ENCODE measurements at regions not wholly inside any gene's neighbourhood (a gene's known extent, or its start where the extent isn't known, plus 50 kb on each side); places are given as distances from the start of the nearest gene placed in this dataset.

- H3K4me1 ChIP-seq (ENCODE audit: insufficient read depth, low read length) = no peaks in the 10 kb centered on the region
- H3K27ac ChIP-seq (ENCODE audit: insufficient read length, low read depth, low read length) = no peak overlapping the region
- no peaks in the 10 kb centered on the region; the same call in 1 of the 2 replicates for H3K79me2 ChIP-seq (ENCODE audit: insufficient read depth, low read length)
- no CpG with 5 or more reads among the region's 4 CpGs for whole genome bisulfite sequencing (ENCODE audit: extremely low coverage, insufficient read length, low lambda C conversion rate)
- no peaks in the 10 kb centered on the region for H3K9me3 ChIP-seq (ENCODE audit: control insufficient read depth, low read depth, low read length)
- no peak for TF ChIP-seq CTCF (conservative IDR thresholded peaks at IDR 0.05)
- H2AFZ ChIP-seq (ENCODE audit: low read length) = no peak overlapping the region
- no peak overlapping the region for H2BK12ac ChIP-seq (ENCODE audit: insufficient read length, low read depth, low read length)
- H2AK5ac ChIP-seq (ENCODE audit: insufficient read length, low read length) = no peak overlapping the region
- H3K9ac ChIP-seq (ENCODE audit: extremely low read depth, insufficient read length, low read length) = no peak overlapping the region
- no peak overlapping the region for H3K4me2 ChIP-seq (ENCODE audit: insufficient read depth, insufficient read length, low read length)
- no peaks in the 10 kb centered on the region for H3K27me3 ChIP-seq (ENCODE audit: insufficient read depth, low read length)
- no peak overlapping the region for H4K8ac ChIP-seq (replicated peaks; ENCODE audit: insufficient read length, low read depth, low read length)
- peaks cover 0 to 6% (median 1%) of the 10 kb centered on the region in 3 experiments; a peak in 3 of 7 replicates for H3K36me3 Mint-ChIP-seq (ENCODE audit: insufficient read depth in 1 of 3, low read depth in 3 of 3)
- H3K27ac Mint-ChIP-seq = no peak overlapping the region
- no peaks in the 10 kb centered on the region for H3K27me3 Mint-ChIP-seq (ENCODE audit: low read depth)
- H4K20me1 ChIP-seq (ENCODE audit: control insufficient read depth, insufficient read depth, insufficient read length) = no peaks in the 10 kb centered on the region
- DNase-seq = no peak
- no peak overlapping the region for H3K4ac ChIP-seq (ENCODE audit: low read depth, low read length)
- H3K18ac ChIP-seq (ENCODE audit: insufficient read length, low read depth, low read length) = no peak overlapping the region
- H2BK5ac ChIP-seq (ENCODE audit: insufficient read length, low read length) = no peak overlapping the region
- H3K4me1 Mint-ChIP-seq = no peaks in the 10 kb centered on the region; a peak in 1 of 4 replicates
- no peak overlapping the region for H4K91ac ChIP-seq (ENCODE audit: insufficient read length, low read depth, low read length)
- no peak overlapping the region for H3K14ac ChIP-seq (ENCODE audit: insufficient read depth, low read length)
- peaks cover 3 to 4% of the 10 kb centered on the region in 2 experiments; a peak in 4 of 5 replicates for H3K9me3 Mint-ChIP-seq
- H3K4me3 Mint-ChIP-seq = no peak overlapping the region
- no peak overlapping the region for H3K56ac ChIP-seq (ENCODE audit: insufficient read length, low read depth, low read length)
- no peak overlapping the region for H4K5ac ChIP-seq (ENCODE audit: insufficient read length, low read depth, low read length)
- H2BK20ac ChIP-seq (ENCODE audit: low read depth, low read length, poor library complexity, severe bottlenecking) = no peak overlapping the region
- no peaks in the 10 kb centered on the region for H3K23me2 ChIP-seq (ENCODE audit: insufficient read length, low read depth, low read length, poor library complexity, severe bottlenecking)
- no peak overlapping the region for H2BK120ac ChIP-seq (ENCODE audit: low read depth, low read length, poor library complexity, severe bottlenecking)
- no peak overlapping the region for H3K23ac ChIP-seq (ENCODE audit: insufficient read length, low read depth, low read length)
- no peak overlapping the region for H3T11ph ChIP-seq (ENCODE audit: low read length)
- no peak overlapping the region for H2BK15ac ChIP-seq (ENCODE audit: low read depth, low read length)
- H3K79me1 ChIP-seq (ENCODE audit: insufficient read depth, low read depth, low read length, poor library complexity, severe bottlenecking) = no peaks in the 10 kb centered on the region
Measured at GRCh38 chr2:204036706-204037105, 100.1 kb downstream of the ICOS start.

Data from H9 (cell line).